Activated CD4-positive, alpha-beta memory T cell treated with anti-CD3 and anti-CD28 coated beads, Interleukin-2, amount 10 ng/mL, durations not matched to agents 7 days and 5 days (primary cell): ENCODE measurements at regions not wholly inside any gene's neighbourhood (a gene's known extent, or its start where the extent isn't known, plus 50 kb on each side); places are given as distances from the start of the nearest gene placed in this dataset.

Source experiments
- CTCF ChIA-PET: fragments of 350-600 bp; sonication (Branson Sonifier 250); formaldehyde crosslinking; loops from one replicate; lab custom pipeline; 2021; ENCODE audit warnings: antibody characterized with exemption, inconsistent platforms; lab: Charles Lee
- POLR2A ChIA-PET: fragments of 350-600 bp; sonication (Branson Sonifier 250); formaldehyde crosslinking; loops from one replicate; lab custom pipeline; 2021; ENCODE audit warnings: antibody characterized with exemption; lab: Charles Lee
- DNase-seq: peaks from one replicate; pipeline ENCODE4 v3.0.0-alpha.2; 2020
- H3K27ac Mint-ChIP-seq: one replicate; pipeline ENCODE4 v1.8.0; 2021; ENCODE audit warnings: mild to moderate bottlenecking, mixed read lengths
- H3K27me3 Mint-ChIP-seq: one replicate; pipeline ENCODE4 v1.8.0; 2021; ENCODE audit warnings: mixed read lengths
- H3K36me3 Mint-ChIP-seq: one replicate; pipeline ENCODE4 v1.8.0; 2021; ENCODE audit warnings: low read depth, mixed read lengths
- H3K4me1 Mint-ChIP-seq: one replicate; pipeline ENCODE4 v1.8.0; 2021; ENCODE audit warnings: mixed read lengths
- H3K4me3 Mint-ChIP-seq: one replicate; pipeline ENCODE4 v1.8.0; 2021; ENCODE audit warnings: mild to moderate bottlenecking, mixed read lengths
- H3K9me3 Mint-ChIP-seq: one replicate; pipeline ENCODE4 v1.8.0; 2021; ENCODE audit warnings: mixed read lengths

DNA sequence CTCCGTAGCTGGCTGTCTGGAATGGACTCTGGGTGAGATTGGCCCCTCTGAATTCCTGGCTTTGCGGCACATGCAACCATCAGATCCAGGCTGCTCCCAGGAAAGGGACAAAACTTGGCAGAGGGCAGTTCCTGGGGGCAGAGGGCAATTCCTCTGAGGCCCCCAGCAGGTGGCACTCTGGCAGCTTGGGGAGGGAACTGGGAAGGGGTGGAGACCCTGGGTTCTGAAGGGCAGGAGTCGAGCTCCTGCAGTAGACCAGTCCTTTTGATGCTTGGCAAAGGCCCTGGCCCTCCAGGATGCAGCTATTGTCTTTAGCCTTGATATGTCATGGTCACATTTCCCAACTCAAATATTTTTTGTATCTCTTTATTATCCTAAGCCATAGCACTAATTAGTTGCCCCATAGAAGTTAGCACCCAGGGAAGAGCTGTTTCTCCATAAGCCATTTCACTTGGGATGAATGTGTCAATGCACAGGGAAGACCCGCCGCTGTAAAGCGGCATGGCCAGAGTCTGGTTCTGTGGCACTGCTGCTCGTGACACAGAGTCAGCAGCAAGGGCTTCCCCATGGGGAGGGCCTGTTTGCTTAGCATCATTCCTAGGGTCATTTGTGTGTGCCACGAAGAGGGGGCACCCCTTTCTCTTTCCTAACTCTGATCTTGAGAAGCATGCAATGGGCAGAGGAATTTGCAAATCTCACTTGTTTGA lies 51.2 kb upstream of the CDK20 start:
- Mint-ChIP-seq H3K36me3 (no peaks in the 10 kb centered on the region), H3K9me3 (no peaks in the 10 kb centered on the region), H3K4me3 (no peak overlapping the region), H3K27me3 (no peaks in the 10 kb centered on the region), H3K4me1 (no peaks in the 10 kb centered on the region), H3K27ac (no peak overlapping the region)
- ChIA-PET CTCF (no interaction called here), POLR2A (no interaction called here)
- no peak for DNase-seq

- Mint-ChIP-seq H3K4me3 (no peak overlapping the region), H3K4me1 (no peaks in the 10 kb centered on the region)
These were observed 50.6 kb upstream of the CDK20 start for GRCh38 chr9:88024896-88025295.

More at GRCh38 chr9:88024896-88025295, 50.6 kb upstream of the CDK20 start:
- Mint-ChIP-seq H3K9me3 (no peaks in the 10 kb centered on the region), H3K36me3 (no peaks in the 10 kb centered on the region), H3K27me3 (no peaks in the 10 kb centered on the region), H3K27ac (no peak overlapping the region)
- no peak for DNase-seq
- ChIA-PET CTCF (no interaction called here), POLR2A (no interaction called here)
